BJ (cell line): ENCODE measurements at regions not wholly inside any gene's neighbourhood (a gene's known extent, or its start where the extent isn't known, plus 50 kb on each side); places are given as distances from the start of the nearest gene placed in this dataset.

Experiments
- CTCF ChIA-PET: fragments of 350-600 bp; formaldehyde crosslinking; extraction: SDS; loops from one replicate; lab custom pipeline; 2021; ENCODE audit warnings: antibody characterized with exemption, inconsistent platforms; lab: Yijun Ruan, JAX
- POLR2A ChIA-PET: fragments of 300-600 bp; sonication (Branson Sonifier 250); formaldehyde crosslinking; extraction: SDS; loops from one replicate; lab custom pipeline; 2021; ENCODE audit warnings: antibody characterized with exemption; lab: Charles Lee
- DNase-seq: peaks from one replicate; pipeline ENCODE4 v3.0.0-alpha.2; 2011; ENCODE audit warnings: low read depth
- H3K27me3 ChIP-seq: 2 replicates; pipeline ENCODE4 v1.6.0; 2011; ENCODE audit warnings: low read length; ENCODE audit not compliant: control insufficient read depth, insufficient read depth
- H3K36me3 ChIP-seq: 2 replicates; pipeline ENCODE4 v1.5.1; 2011; ENCODE audit warnings: low read length; ENCODE audit not compliant: control insufficient read depth, insufficient read depth
- H3K4me3 ChIP-seq: 2 replicates; pipeline ENCODE4 v1.5.1; 2011; ENCODE audit warnings: low read depth, mild to moderate bottlenecking, control low read depth, low read length
- CTCF ChIP-seq: IDR thresholded peaks from 2 replicates; pipeline ENCODE4 v1.5.1; 2011; ENCODE audit warnings: low read depth, mild to moderate bottlenecking, control low read depth, inconsistent platforms, low read length, moderate library complexity; ENCODE audit not compliant: insufficient read depth

GRCh38 chr13:74647991-74648390, 513.8 kb upstream of the KLF12 start:
- no peak for DNase-seq
- TF ChIP-seq CTCF: no peak
- ChIA-PET CTCF (interaction anchor here (1.3 kb wide), 1 partner anchor 50 kb away, joined by 3 read pairs; no protein-coding TSS in a partner anchor), POLR2A (no interaction called here)
- Histone ChIP-seq H3K36me3 (no peaks in the 10 kb centered on the region), H3K4me3 (no peak overlapping the region), H3K27me3 (no peaks in the 10 kb centered on the region; the same call in 1 of the 2 replicates)

- CTCF ChIA-PET: no interaction called here
- H3K27me3 ChIP-seq: no peaks in the 10 kb centered on the region; the same call in 1 of the 2 replicates
- H3K36me3 ChIP-seq: no peaks in the 10 kb centered on the region
- no peak for DNase-seq
- H3K4me3 ChIP-seq: no peak overlapping the region
- POLR2A ChIA-PET: no interaction called here
- no peak for TF ChIP-seq CTCF
These were observed 513.0 kb upstream of the KLF12 start for GRCh38 chr13:74647211-74647610.

- H3K4me3 ChIP-seq: no peak overlapping the region
- no peak for DNase-seq
- no peaks in the 10 kb centered on the region; the same call in 1 of the 2 replicates for H3K27me3 ChIP-seq
- no peak for TF ChIP-seq CTCF
- POLR2A ChIA-PET: no interaction called here
- CTCF ChIA-PET: no interaction called here
- H3K36me3 ChIP-seq: no peaks in the 10 kb centered on the region
These were observed 511.9 kb upstream of the KLF12 start for GRCh38 chr13:74646091-74646490.

- H3K27me3 ChIP-seq: no peaks in the 10 kb centered on the region; the same call in 1 of the 2 replicates
- ChIA-PET CTCF (no interaction called here), POLR2A (no interaction called here)
- no peak overlapping the region for H3K4me3 ChIP-seq
- no peaks in the 10 kb centered on the region for H3K36me3 ChIP-seq
- no peak for DNase-seq
- TF ChIP-seq CTCF: no peak
These were observed 511.4 kb upstream of the KLF12 start for GRCh38 chr13:74645586-74645985.

- TF ChIP-seq CTCF: no peak
- H3K36me3 ChIP-seq: no peaks in the 10 kb centered on the region
- H3K27me3 ChIP-seq: no peaks in the 10 kb centered on the region; the same call in 1 of the 2 replicates
- H3K4me3 ChIP-seq: no peak overlapping the region
- DNase-seq: no peak
- CTCF ChIA-PET: no interaction called here
- POLR2A ChIA-PET: no interaction called here
These were observed 510.0 kb upstream of the KLF12 start for GRCh38 chr13:74644229-74644628.
